ENCODE measurements at regions not wholly inside any gene's neighbourhood (a gene's known extent, or its start where the extent isn't known, plus 50 kb on each side); places are given as distances from the start of the nearest gene placed in this dataset.

- TF ChIP-seq CTCF (IDR thresholded peaks at IDR 0.05) (no peak), PREB (CRISPR knock-in tag; IDR thresholded peaks at IDR 0.05; ENCODE audit: borderline replicate concordance) (no peak), NR2C2 (CRISPR knock-in tag; IDR thresholded peaks at IDR 0.05) (no peak), PRDM15 (CRISPR knock-in tag; IDR thresholded peaks at IDR 0.05) (no peak), ATF3 (CRISPR knock-in tag; conservative IDR thresholded peaks at IDR 0.05) (no peak), NR3C1 (CRISPR knock-in tag; conservative IDR thresholded peaks at IDR 0.05; ENCODE audit: low read depth) (no peak), HMGXB4 (CRISPR knock-in tag; IDR thresholded peaks at IDR 0.05) (no peak), MAX (CRISPR knock-in tag; IDR thresholded peaks at IDR 0.05) (no peak), FOXP1 (CRISPR knock-in tag; IDR thresholded peaks at IDR 0.05; ENCODE audit: borderline replicate concordance) (no peak), FOXP4 (CRISPR knock-in tag; IDR thresholded peaks at IDR 0.05) (no peak), FOXJ3 (CRISPR knock-in tag; IDR thresholded peaks at IDR 0.05; ENCODE audit: borderline replicate concordance) (no peak), SP1 (CRISPR knock-in tag; conservative IDR thresholded peaks at IDR 0.05) (no peak), RELA (CRISPR knock-in tag; IDR thresholded peaks at IDR 0.05; ENCODE audit: borderline replicate concordance) (no peak)
These were observed 178.1 kb upstream of the GRB10 start for GRCh38 chr7:50960621-50961310.

All from WTC11 (cell line).